ENCODE measurements at regions not wholly inside any gene's neighbourhood (a gene's known extent, or its start where the extent isn't known, plus 50 kb on each side); places are given as distances from the start of the nearest gene placed in this dataset.
"Not testable (repeated sequence)": the region's sequence is repeated elsewhere in the genome, so short reads cannot be mapped to it uniquely, and the experiment has no call there.

DNA sequence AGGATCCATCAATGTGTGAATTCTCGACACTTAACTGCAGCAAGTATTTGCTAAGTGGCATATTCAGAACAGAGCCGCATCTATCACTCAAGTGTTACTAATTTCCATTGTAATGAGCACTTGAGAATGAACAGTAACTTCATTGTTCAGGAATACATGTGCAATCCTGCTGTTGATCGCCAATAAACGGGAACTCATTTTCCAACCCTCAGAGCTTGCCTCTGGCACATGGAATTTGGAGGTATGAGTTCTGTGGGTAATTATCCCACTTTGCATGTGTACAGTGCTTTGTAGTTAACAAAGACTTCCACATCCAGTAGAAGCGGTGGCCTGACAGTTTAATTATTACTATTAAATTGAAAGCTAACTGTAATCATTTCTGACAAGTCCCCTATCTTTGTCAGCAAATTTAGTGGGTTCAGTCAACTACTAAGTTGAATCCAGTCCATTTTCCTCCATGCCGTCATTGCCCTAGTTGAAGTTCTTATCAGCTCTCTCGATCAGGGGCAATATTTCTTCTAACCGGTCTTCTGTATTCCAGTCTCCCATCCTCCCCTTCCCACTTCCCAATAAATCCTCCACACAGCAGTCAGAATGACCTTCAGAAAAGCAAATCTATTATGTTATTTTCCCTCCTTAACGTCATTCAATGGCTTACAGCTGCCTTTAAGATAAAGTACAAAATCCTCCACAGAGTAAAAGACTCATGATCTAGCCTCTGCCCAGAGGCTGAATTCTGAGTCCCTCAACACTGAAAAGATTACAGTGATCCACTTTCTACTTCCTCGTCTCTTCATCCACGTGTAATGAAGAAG lies 62.4 kb upstream of the GBA3 start:
- DNase-seq (ENCODE audit: low spot score) = not testable (repeated sequence)

DNA sequence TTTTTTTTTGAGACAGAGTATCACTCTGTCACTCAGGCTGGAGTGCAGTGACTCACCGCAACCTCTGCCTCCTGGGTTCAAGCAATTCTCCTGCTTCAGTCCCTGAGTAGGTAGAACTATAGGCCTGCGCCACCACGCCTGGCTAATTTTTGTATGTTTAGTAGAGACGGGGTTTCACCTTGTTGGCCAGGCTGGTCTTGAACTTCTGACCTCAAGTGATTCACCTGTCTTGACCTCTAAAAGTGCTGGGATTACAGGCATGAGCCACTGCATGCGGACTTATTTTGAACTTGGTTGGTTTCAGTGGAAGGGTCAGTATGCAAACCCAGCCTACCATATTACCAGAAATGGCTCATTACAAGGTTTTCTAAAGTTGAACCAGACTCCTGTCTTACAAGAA lies 61.6 kb upstream of the GBA3 start:
- DNase-seq (ENCODE audit: low spot score) = not testable (repeated sequence)

DNA sequence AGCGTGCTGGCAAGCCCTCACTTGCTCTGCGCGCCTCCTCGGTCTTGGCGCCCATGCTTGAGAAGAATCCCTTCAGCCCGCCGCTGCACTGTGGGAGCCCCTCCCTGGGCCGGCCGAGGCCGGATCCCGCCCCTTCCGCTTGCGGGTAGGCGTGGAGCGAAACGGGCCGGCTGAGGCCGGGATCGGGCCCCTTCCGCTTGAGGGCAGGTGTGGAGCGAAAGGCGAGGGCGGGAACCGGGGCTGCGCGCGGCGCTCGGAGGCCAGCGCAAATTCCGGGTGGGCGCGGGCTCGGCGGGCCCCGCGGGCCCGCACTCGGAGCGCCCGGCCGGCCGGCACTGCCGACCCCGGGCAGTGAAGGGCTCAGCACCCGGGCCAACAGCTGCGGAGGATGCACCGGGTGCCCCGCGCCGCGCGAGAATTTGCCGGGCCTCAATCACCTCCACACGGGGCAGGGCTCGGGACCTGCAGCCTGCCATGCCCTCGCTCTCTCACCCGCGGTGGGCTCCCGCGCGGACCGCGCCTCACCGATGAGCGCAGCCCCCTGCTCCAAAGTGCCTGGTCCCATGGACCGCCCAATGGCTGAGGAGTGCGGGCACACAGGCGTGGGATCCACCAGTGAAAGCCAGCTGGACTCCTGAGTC lies 58.1 kb upstream of the GBA3 start:
- no peak for DNase-seq (ENCODE audit: low spot score)

DNA sequence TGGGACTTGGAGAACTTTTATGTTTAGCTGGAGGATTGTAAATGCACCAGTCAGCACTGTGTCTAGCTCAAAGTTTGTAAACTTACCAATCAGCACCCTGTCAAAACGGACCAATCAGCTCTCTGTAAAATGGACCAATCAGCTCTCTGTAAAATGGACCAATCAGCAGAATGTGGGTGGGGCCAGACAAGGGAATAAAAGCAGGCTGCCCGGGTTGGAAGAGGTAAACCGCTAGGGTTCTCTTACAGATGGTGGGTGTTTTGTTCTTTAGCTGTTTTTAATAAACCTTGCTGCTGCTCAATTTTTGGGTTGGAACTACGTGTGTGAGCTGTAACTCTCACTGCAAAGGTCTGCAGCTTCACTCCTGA lies 57.6 kb upstream of the GBA3 start:
- DNase-seq (ENCODE audit: low spot score) = not testable (repeated sequence)

DNA sequence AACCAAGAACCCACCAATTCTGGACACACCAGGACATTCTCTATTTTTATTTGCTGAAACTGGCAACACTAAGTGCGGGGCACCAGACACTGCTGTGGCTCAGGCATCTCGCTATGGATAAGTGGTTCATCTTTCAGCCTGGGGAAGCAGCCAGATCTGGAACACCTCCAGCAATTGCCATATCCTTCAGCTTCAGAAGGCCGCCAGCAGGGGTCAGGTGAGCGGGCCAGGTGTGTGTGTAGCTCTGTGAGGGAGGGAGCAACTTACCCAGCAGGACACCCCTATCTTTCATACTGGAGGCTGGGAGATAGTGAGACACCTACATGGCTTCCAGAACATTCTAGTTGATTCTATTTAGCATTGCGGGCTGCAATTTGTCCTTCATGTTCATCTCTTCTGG lies 57.0 kb upstream of the GBA3 start:
- DNase-seq (ENCODE audit: low spot score) = no peak

DNA sequence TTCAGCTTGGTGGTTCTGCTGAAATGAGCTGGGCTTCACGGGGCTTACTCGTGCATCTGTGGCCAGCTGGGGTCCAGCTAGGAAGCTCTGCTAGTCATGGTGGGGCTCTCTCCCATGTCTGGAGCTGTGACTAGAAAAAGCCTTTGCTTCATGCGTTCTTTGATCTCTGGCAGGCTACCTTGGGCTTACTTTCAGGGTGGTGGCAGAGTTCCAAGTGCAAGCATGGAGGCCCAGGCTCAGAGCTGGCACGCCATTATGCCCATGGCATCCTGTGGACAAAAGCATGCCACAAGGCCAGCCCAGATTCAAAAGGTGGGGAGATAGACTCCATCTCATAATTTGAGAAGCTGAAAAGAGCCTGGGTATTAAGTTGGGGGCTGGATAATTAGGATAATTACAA lies 55.4 kb upstream of the GBA3 start:
- DNase-seq (ENCODE audit: low spot score) = no peak
